ENCODE measurements at regions not wholly inside any gene's neighbourhood (a gene's known extent, or its start where the extent isn't known, plus 50 kb on each side); places are given as distances from the start of the nearest gene placed in this dataset.

DNA sequence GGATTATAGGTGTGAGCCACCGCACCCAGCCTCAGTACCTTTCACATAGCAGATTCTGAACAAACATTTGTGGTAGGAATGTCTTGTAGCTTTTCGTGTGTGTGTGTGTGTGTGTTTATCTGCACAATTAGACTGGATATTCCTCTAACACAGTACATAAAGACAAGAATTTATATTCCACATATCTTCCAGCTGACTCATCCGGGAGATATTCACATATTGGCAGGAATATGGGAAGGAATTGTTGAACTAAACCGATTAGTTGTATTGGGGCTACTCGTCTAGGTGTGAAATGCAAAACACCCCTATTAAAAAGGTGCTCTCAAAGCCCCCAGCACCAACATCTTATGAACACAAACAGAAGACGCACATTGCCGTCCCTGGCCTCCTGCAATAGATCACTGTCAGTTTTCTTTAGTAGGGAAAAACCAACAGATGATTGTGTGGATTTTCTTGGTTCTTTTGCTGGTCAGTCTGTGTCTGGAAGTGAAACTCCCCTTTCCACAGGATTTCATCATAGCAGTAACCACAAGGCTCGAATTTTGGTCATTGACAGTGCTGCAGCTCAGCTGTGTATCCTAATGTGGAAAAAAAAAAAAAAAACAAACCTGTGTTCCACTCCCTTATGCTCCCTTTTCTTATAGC is 208.5 kb upstream of the ACVR2A start:
- Histone ChIP-seq H3K9me3 (ENCODE audit: control extremely low read depth in 1 of 3, control insufficient read depth in 2 of 3, insufficient read depth in 1 of 3, low read length in 2 of 3) (no peaks in the 10 kb centered on the region), H3K4me2 (replicated peaks; ENCODE audit: low read depth, low read length, poor library complexity, severe bottlenecking) (no peak overlapping the region), H3K4me1 (ENCODE audit: control insufficient read depth in 2 of 2, insufficient read depth in 2 of 2, low read length in 2 of 2) (peaks cover 0 to 9% of the 10 kb centered on the region in 2 donors), H3K36me3 (replicated peaks in 1 of 2; ENCODE audit: control extremely low read depth in 1 of 2, control insufficient read depth in 1 of 2, extremely low read depth in 1 of 2, insufficient read depth in 2 of 2, low read length in 1 of 2) (no peaks in the 10 kb centered on the region), H2AFZ (ENCODE audit: insufficient read depth, low read depth, low read length, poor library complexity, severe bottlenecking) (no peak overlapping the region), H3K79me2 (ENCODE audit: control insufficient read depth, insufficient read depth, low read length) (no peaks in the 10 kb centered on the region), H3K27ac (ENCODE audit: low read length in 2 of 2) (no peak overlapping the region), H3K4me3 (ENCODE audit: control extremely low read depth in 1 of 5, extremely low read depth in 1 of 5, insufficient read depth in 1 of 5, low read depth in 2 of 5, low read length in 4 of 5) (no peak overlapping the region), H4K20me1 (ENCODE audit: control insufficient read depth, insufficient read depth, low read length, poor library complexity, severe bottlenecking) (no peaks in the 10 kb centered on the region), H3K27me3 (replicated peaks in 1 of 4; ENCODE audit: control extremely low read depth in 1 of 4, control insufficient read depth in 3 of 4, insufficient read depth in 4 of 4, low read length in 3 of 4) (no peaks in the 10 kb centered on the region), H3K9ac (ENCODE audit: low read length) (no peak overlapping the region)
- Mint-ChIP-seq H3K27me3 (no peaks in the 10 kb centered on the region), H3K9me3 (ENCODE audit: insufficient read depth) (no peaks in the 10 kb centered on the region), H3K27ac (no peak overlapping the region), H3K4me3 (no peak overlapping the region), H3K4me1 (peaks cover 23% of the 10 kb centered on the region)
- ChIA-PET CTCF (no interaction called here), POLR2A (no interaction called here)
- intact Hi-C loops (cut with micrococcal nuclease): no loop called here
- ATAC-seq (ENCODE audit: low read depth) (no peak), DNase-seq (no peak)
- no CpG with 5 or more reads among the region's 8 CpGs for WGBS (ENCODE audit: insufficient coverage)
- TF ChIP-seq EZH2 (IDR thresholded peaks at IDR 0.05; ENCODE audit: borderline replicate concordance, insufficient read depth, low read depth, low read length, poor library complexity, severe bottlenecking): no peak
- TF ChIP-seq, protein P1, sequence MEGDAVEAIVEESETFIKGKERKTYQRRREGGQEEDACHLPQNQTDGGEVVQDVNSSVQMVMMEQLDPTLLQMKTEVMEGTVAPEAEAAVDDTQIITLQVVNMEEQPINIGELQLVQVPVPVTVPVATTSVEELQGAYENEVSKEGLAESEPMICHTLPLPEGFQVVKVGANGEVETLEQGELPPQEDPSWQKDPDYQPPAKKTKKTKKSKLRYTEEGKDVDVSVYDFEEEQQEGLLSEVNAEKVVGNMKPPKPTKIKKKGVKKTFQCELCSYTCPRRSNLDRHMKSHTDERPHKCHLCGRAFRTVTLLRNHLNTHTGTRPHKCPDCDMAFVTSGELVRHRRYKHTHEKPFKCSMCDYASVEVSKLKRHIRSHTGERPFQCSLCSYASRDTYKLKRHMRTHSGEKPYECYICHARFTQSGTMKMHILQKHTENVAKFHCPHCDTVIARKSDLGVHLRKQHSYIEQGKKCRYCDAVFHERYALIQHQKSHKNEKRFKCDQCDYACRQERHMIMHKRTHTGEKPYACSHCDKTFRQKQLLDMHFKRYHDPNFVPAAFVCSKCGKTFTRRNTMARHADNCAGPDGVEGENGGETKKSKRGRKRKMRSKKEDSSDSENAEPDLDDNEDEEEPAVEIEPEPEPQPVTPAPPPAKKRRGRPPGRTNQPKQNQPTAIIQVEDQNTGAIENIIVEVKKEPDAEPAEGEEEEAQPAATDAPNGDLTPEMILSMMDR (IDR thresholded peaks at IDR 0.05): no peak

DNA sequence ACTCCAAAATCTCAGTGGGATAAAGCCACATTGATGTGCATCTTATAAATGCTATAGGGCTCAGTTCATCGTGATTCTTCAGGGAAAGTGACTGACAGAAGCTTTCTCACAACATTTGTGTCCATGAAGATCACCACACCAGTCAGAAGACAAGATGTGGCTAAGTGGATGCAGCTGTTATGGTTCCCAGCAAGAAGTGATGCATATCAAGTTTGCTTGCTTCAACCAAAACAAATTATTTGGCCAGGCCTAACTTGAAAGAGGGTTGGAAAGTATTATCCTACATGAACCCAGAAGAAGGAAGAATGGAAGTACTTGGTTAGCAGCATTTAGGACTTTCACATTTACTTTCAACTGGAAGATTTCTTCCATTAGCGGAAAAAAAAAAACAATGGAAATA is 210.0 kb upstream of the ACVR2A start:
- Mint-ChIP-seq H3K4me3 (no peak overlapping the region), H3K27me3 (no peaks in the 10 kb centered on the region), H3K4me1 (peaks cover 28% of the 10 kb centered on the region), H3K27ac (no peak overlapping the region), H3K9me3 (ENCODE audit: insufficient read depth) (no peaks in the 10 kb centered on the region)
- H3K9me3 ChIP-seq (ENCODE audit: control extremely low read depth in 1 of 3, control insufficient read depth in 2 of 3, insufficient read depth in 1 of 3, low read length in 2 of 3): no peaks in the 10 kb centered on the region
- H3K9ac ChIP-seq (ENCODE audit: low read length): no peak overlapping the region
- ChIA-PET CTCF (interaction anchor here (1.4 kb wide), 1 partner anchor 13 kb away, joined by 3 read pairs; no protein-coding TSS in a partner anchor), POLR2A (no interaction called here)
- H3K36me3 ChIP-seq (replicated peaks in 1 of 2; ENCODE audit: control extremely low read depth in 1 of 2, control insufficient read depth in 1 of 2, extremely low read depth in 1 of 2, insufficient read depth in 2 of 2, low read length in 1 of 2): no peaks in the 10 kb centered on the region
- H4K20me1 ChIP-seq (ENCODE audit: control insufficient read depth, insufficient read depth, low read length, poor library complexity, severe bottlenecking): no peaks in the 10 kb centered on the region
- no peak for ATAC-seq (ENCODE audit: low read depth)
- WGBS (ENCODE audit: insufficient coverage): no CpG with 5 or more reads among the region's 2 CpGs
- peaks cover 0 to 10% of the 10 kb centered on the region in 2 donors for H3K4me1 ChIP-seq (ENCODE audit: control insufficient read depth in 2 of 2, insufficient read depth in 2 of 2, low read length in 2 of 2)
- no peak overlapping the region for H3K4me3 ChIP-seq (ENCODE audit: control extremely low read depth in 1 of 5, extremely low read depth in 1 of 5, insufficient read depth in 1 of 5, low read depth in 2 of 5, low read length in 4 of 5)
- H3K27me3 ChIP-seq (replicated peaks in 1 of 4; ENCODE audit: control extremely low read depth in 1 of 4, control insufficient read depth in 3 of 4, insufficient read depth in 4 of 4, low read length in 3 of 4): no peaks in the 10 kb centered on the region
- DNase-seq: no peak
- H3K4me2 ChIP-seq (replicated peaks; ENCODE audit: low read depth, low read length, poor library complexity, severe bottlenecking): no peak overlapping the region
- no peaks in the 10 kb centered on the region for H3K79me2 ChIP-seq (ENCODE audit: control insufficient read depth, insufficient read depth, low read length)
- H2AFZ ChIP-seq (ENCODE audit: insufficient read depth, low read depth, low read length, poor library complexity, severe bottlenecking): no peak overlapping the region
- H3K27ac ChIP-seq (ENCODE audit: low read length in 2 of 2): no peak overlapping the region
- TF ChIP-seq EZH2 (IDR thresholded peaks at IDR 0.05; ENCODE audit: borderline replicate concordance, insufficient read depth, low read depth, low read length, poor library complexity, severe bottlenecking): no peak
- TF ChIP-seq, protein P1 (IDR thresholded peaks at IDR 0.05): no peak
- intact Hi-C loops (cut with micrococcal nuclease): no loop called here
